ENCODE measurements at regions not wholly inside any gene's neighbourhood (a gene's known extent, or its start where the extent isn't known, plus 50 kb on each side); places are given as distances from the start of the nearest gene placed in this dataset.

- peaks cover 4% of the 10 kb centered on the region for H3K9me3 ChIP-seq
- intact Hi-C loops (cut with DNase I) = no loop called here
- DNase-seq (no peak), ATAC-seq (no peak)
- H3K4me1 ChIP-seq = peaks cover 3% of the 10 kb centered on the region
- H3K27me3 ChIP-seq (ENCODE audit: low read depth) = no peaks in the 10 kb centered on the region
- no peak overlapping the region for H3K27ac ChIP-seq
- no peaks in the 10 kb centered on the region for H3K36me3 ChIP-seq
- H3K4me3 ChIP-seq = no peak overlapping the region
- TF ChIP-seq CTCF (IDR thresholded peaks at IDR 0.05) = no peak
These were observed 319.1 kb upstream of the TLE3 start for GRCh38 chr15:70416829-70417228.

- H3K4me1 ChIP-seq = no peaks in the 10 kb centered on the region
- intact Hi-C loops (cut with DNase I) = no loop called here
- no peaks in the 10 kb centered on the region for H3K36me3 ChIP-seq
- no peak for DNase-seq
- H3K4me3 ChIP-seq = no peak overlapping the region
- ATAC-seq = no peak
- TF ChIP-seq CTCF (IDR thresholded peaks at IDR 0.05) = no peak
- H3K27me3 ChIP-seq (ENCODE audit: low read depth) = no peaks in the 10 kb centered on the region
- no peak overlapping the region for H3K27ac ChIP-seq
- H3K9me3 ChIP-seq = peaks cover 4% of the 10 kb centered on the region
These were observed 317.7 kb upstream of the TLE3 start for GRCh38 chr15:70415398-70415797.

GRCh38 chr15:70414626-70415025, 316.9 kb upstream of the TLE3 start:
- Histone ChIP-seq H3K4me1 (no peaks in the 10 kb centered on the region), H3K9me3 (peaks cover 4% of the 10 kb centered on the region), H3K36me3 (no peaks in the 10 kb centered on the region), H3K27me3 (ENCODE audit: low read depth) (no peaks in the 10 kb centered on the region), H3K4me3 (no peak overlapping the region), H3K27ac (no peak overlapping the region)
- no peak for TF ChIP-seq CTCF (IDR thresholded peaks at IDR 0.05)
- intact Hi-C loops (cut with DNase I) = no loop called here
- ATAC-seq (no peak), DNase-seq (no peak)

- Histone ChIP-seq H3K9me3 (peaks cover 4% of the 10 kb centered on the region), H3K27ac (no peak overlapping the region), H3K4me1 (no peaks in the 10 kb centered on the region), H3K27me3 (ENCODE audit: low read depth) (no peaks in the 10 kb centered on the region), H3K36me3 (no peaks in the 10 kb centered on the region), H3K4me3 (no peak overlapping the region)
- intact Hi-C loops (cut with DNase I) = no loop called here
- no peak for TF ChIP-seq CTCF (IDR thresholded peaks at IDR 0.05)
- DNase-seq (no peak), ATAC-seq (no peak)
These were observed 315.1 kb upstream of the TLE3 start for GRCh38 chr15:70412794-70413193.

GRCh38 chr15:70411143-70411863, 313.6 kb upstream of the TLE3 start:
- no peak for TF ChIP-seq CTCF (IDR thresholded peaks at IDR 0.05)
- ATAC-seq = peak; percentile 67 to 81
- Histone ChIP-seq H3K4me3 (no peak overlapping the region), H3K27me3 (ENCODE audit: low read depth) (no peaks in the 10 kb centered on the region), H3K4me1 (no peaks in the 10 kb centered on the region), H3K27ac (no peak overlapping the region), H3K36me3 (no peaks in the 10 kb centered on the region), H3K9me3 (peaks cover 3% of the 10 kb centered on the region)
- intact Hi-C loops (cut with DNase I) = no loop called here
- no peak for DNase-seq

All from lower lobe of right lung (tissue), 2 donors.